Panc1 (cell line): ENCODE measurements at regions not wholly inside any gene's neighbourhood (a gene's known extent, or its start where the extent isn't known, plus 50 kb on each side); places are given as distances from the start of the nearest gene placed in this dataset.

Source experiments
- CTCF ChIP-seq: fragments of 450-650 bp; IDR thresholded peaks from 2 replicates; pipeline ENCODE4 v1.5.1; 2017; ENCODE audit warnings: mild to moderate bottlenecking
- POLR2AphosphoS5 ChIP-seq: IDR thresholded peaks from 2 replicates; pipeline ENCODE4 v1.6.1; 2012; ENCODE audit warnings: mild to moderate bottlenecking, low read depth, low read length, moderate library complexity
- TCF7L2 ChIP-seq: IDR thresholded peaks from 2 replicates; pipeline ENCODE4 v1.6.1; 2011; ENCODE audit warnings: mild to moderate bottlenecking, low read depth, low read length, inconsistent platforms

- TF ChIP-seq POLR2AphosphoS5 (no peak), CTCF (no peak), TCF7L2 (no peak)
Measured at GRCh38 chr6:11442495-11442894, 95.1 kb upstream of the TMEM170B start.
